ENCODE measurements at regions not wholly inside any gene's neighbourhood (a gene's known extent, or its start where the extent isn't known, plus 50 kb on each side); places are given as distances from the start of the nearest gene placed in this dataset.
"Not testable (repeated sequence)": the region's sequence is repeated elsewhere in the genome, so short reads cannot be mapped to it uniquely, and the experiment has no call there.

GRCh38 chr2:175827856-175828255, 174.2 kb downstream of the LNPK start:
- no peak for DNase-seq

- DNase-seq = no peak
Measured at GRCh38 chr2:175824243-175824642, 177.8 kb downstream of the LNPK start.

- no peak for DNase-seq
Measured at GRCh38 chr2:175823707-175824073, 178.4 kb downstream of the LNPK start.

- DNase-seq = no peak
Measured at GRCh38 chr2:175823002-175823706, 178.9 kb downstream of the LNPK start.

GRCh38 chr2:175817221-175817620, 184.8 kb downstream of the LNPK start:
- no peak for DNase-seq

- no peak for DNase-seq
Measured at GRCh38 chr2:175815537-175815936, 186.5 kb downstream of the LNPK start.

GRCh38 chr2:175811971-175812370, 190.1 kb downstream of the LNPK start:
- no peak for DNase-seq

- DNase-seq = no peak
Measured at GRCh38 chr2:175808858-175809257, 193.2 kb downstream of the LNPK start.

GRCh38 chr2:175808078-175808477, 194.0 kb downstream of the LNPK start:
- no peak for DNase-seq

GRCh38 chr2:175807031-175807873, 194.8 kb downstream of the LNPK start:
- no peak for DNase-seq

- no peak for DNase-seq
Measured at GRCh38 chr2:175806570-175806969, 195.5 kb downstream of the LNPK start.

- DNase-seq = no peak
Measured at GRCh38 chr2:175806125-175806490, 196.0 kb downstream of the LNPK start.

GRCh38 chr2:175805442-175806124, 196.5 kb downstream of the LNPK start:
- DNase-seq = no peak

- DNase-seq = no peak
Measured at GRCh38 chr2:175804122-175804521, 197.9 kb downstream of the LNPK start.

- not testable (repeated sequence) for DNase-seq
Measured at GRCh38 chr2:175796422-175796821, 205.6 kb downstream of the LNPK start.

GRCh38 chr2:175793648-175794047, 208.4 kb downstream of the LNPK start:
- no peak for DNase-seq

GRCh38 chr2:175792881-175793280, 209.2 kb downstream of the LNPK start:
- no peak for DNase-seq

- DNase-seq = no peak
Measured at GRCh38 chr2:175792199-175792598, 209.9 kb downstream of the LNPK start.

GRCh38 chr2:175786471-175787124, 215.5 kb downstream of the LNPK start:
- no peak for DNase-seq

- DNase-seq = not testable (repeated sequence)
Measured at GRCh38 chr2:175777337-175777736, 224.7 kb downstream of the LNPK start.

GRCh38 chr2:175769200-175769599, 232.9 kb downstream of the LNPK start:
- no peak for DNase-seq

GRCh38 chr2:175766880-175767279, 235.2 kb downstream of the LNPK start:
- DNase-seq = no peak

Measured in right forelimb (tissue), 1 donor.